Lower leg skin (tissue), 4 donors: ENCODE measurements at regions not wholly inside any gene's neighbourhood (a gene's known extent, or its start where the extent isn't known, plus 50 kb on each side); places are given as distances from the start of the nearest gene placed in this dataset.
"Not testable (repeated sequence)": the region's sequence is repeated elsewhere in the genome, so short reads cannot be mapped to it uniquely, and the experiment has no call there.

Source experiments
- DNase-seq, 2 donors: peaks; one replicate each; pipeline ENCODE4 v3.0.0-alpha.2; 2019; ENCODE audit warnings: low spot score in 2 of 2
- H3K4me3 ChIP-seq: fragments of 200-600 bp; sonication (generic); 2 replicates; pipeline ENCODE4 v1.5.1; 2017; ENCODE audit warnings: mild to moderate bottlenecking, low read depth; ENCODE audit not compliant: poor library complexity, severe bottlenecking
- CTCF ChIP-seq, 3 donors: fragments of 450-650 bp; IDR thresholded peaks; one replicate each; pipeline ENCODE4 v1.5.1; 2016; ENCODE audit warnings: antibody characterized with exemption in 3 of 3, mild to moderate bottlenecking in 3 of 3, moderate library complexity in 2 of 3
- POLR2A ChIP-seq, 2 donors: fragments of 450-650 bp; IDR thresholded peaks; one replicate each; pipeline ENCODE4 v1.6.1; 2016 to 2017; ENCODE audit warnings: antibody characterized with exemption in 2 of 2, mild to moderate bottlenecking in 1 of 2, moderate library complexity in 1 of 2
- WGBS, 2 donors: methylation state at CpG; one replicate each; pipeline ENCODE4 v1.1.5; 2018; 5-methylcytosine and 5-hydroxymethylcytosine counted together
- intact Hi-C: fragments of 100-400 bp; cut with DNase I; formaldehyde crosslinking; loops from one replicate; pipeline ENCODE4 v1.15.0; 2023; ENCODE audit warnings: low total_unique reads

DNA sequence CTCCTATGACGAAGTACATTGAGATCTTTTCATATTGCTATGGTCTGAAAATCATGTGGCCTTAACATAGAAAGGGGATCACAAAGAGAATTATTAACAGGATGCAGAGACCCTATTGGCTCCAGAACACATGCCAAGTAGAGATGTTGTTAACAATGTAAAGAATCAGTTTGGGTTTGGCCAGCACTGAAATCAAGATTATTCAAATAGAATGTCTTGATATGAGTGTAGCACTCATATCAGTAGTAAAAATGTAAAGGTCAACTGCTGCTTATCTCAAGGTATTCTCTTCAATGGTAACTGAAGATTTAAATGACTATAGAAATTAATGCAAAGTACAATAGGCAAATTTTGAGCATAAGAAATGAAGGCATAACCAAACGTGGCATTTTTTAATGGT lies 262.8 kb downstream of the PTH2R start:
- WGBS, 2 donors = 81 to 82% methylated on average over 2 of the region's 2 CpGs
- DNase-seq = no peak
- H3K4me3 ChIP-seq = no peak overlapping the region
- intact Hi-C loops = no loop called here
- TF ChIP-seq CTCF (IDR thresholded peaks at IDR 0.05) (no peak), POLR2A (IDR thresholded peaks at IDR 0.05) (no peak)

DNA sequence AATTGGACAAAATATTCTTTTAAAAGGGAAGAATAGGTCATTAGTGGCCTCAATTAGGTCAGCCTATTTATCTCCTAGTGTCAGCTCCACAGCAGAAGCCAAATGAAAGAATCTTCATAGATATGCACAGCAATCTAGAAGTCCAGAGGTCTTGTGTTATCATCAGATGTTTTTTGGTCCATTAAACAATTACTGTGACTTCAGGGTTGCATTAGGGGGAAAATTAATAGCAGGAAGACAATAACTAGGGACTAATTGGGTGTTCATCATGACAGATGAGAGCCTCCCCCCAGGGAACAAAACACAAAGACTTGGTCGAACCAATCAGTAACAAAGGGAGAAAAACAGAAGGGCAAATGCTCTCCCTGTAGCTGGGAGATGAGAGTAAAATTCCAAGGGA lies 264.7 kb downstream of the PTH2R start:
- no peak overlapping the region for H3K4me3 ChIP-seq
- TF ChIP-seq POLR2A (IDR thresholded peaks at IDR 0.05) = no peak
- no peak for TF ChIP-seq CTCF (IDR thresholded peaks at IDR 0.05)
- 7 to 9% methylated on average over 1 of the region's 1 CpG for WGBS, 2 donors
- no peak for DNase-seq
- intact Hi-C loops = no loop called here

DNA sequence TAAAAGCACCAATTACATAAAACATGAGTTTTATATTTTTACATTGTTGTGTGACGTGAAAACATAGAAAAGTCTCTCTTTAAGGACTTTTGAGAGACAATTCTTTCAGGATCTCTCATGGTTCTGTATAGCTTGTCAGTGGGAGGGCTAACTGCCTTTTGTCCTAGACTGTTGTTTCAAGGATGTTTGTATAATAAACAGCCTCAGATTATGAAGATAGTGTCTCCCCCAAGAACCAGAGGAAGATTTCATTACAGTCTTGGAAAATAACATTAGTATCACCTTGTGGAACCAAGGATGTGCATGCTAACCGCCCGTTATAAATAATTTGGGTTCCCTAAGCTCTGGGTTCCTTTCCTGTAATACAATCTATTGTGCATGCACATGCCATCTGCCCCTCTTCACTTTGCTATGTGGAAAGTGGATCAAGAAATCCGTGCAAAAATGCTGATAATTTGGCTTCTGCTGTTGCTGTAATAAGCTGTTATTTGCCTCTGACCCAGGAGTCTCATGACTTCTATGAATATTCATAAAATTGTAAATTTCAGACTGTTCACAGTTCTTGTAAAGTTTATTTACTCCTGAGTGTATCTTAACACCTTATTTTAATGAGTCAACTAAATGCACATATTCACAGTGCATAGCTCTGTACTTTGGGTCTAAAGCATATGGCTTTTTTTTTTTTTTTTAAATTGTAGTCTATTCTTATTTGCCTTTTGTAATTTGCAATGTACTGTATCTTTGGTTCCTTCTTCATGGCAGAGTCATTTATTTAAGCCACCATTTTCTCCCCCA lies 265.5 kb downstream of the PTH2R start:
- H3K4me3 ChIP-seq = no peak overlapping the region
- no peak for TF ChIP-seq POLR2A (IDR thresholded peaks at IDR 0.05)
- no peak for TF ChIP-seq CTCF (IDR thresholded peaks at IDR 0.05)
- WGBS, 2 donors = 65 to 69% methylated on average over 4 of the region's 4 CpGs
- intact Hi-C loops = no loop called here
- no peak for DNase-seq

- intact Hi-C loops = no loop called here
- H3K4me3 ChIP-seq = no peak overlapping the region
- WGBS, 2 donors = 63 to 73% methylated on average over 3 of the region's 3 CpGs
- TF ChIP-seq POLR2A (IDR thresholded peaks at IDR 0.05) = no peak
- no peak for TF ChIP-seq CTCF (IDR thresholded peaks at IDR 0.05)
- DNase-seq = no peak
Measured at GRCh38 chr2:208673631-208674030, 267.0 kb downstream of the PTH2R start.

- no peak for DNase-seq
- TF ChIP-seq POLR2A (IDR thresholded peaks at IDR 0.05) = no peak
- no peak for TF ChIP-seq CTCF (IDR thresholded peaks at IDR 0.05)
- 73 to 76% methylated on average over 2 of the region's 2 CpGs for WGBS, 2 donors
- H3K4me3 ChIP-seq = no peak overlapping the region
- intact Hi-C loops = no loop called here
Measured at GRCh38 chr2:208674919-208675318, 268.3 kb downstream of the PTH2R start.

GRCh38 chr2:208685929-208686328 lies 279.3 kb downstream of the PTH2R start:
- peak in 1 of 2 donors; percentile 76 for DNase-seq
- H3K4me3 ChIP-seq, intact Hi-C loops: not testable (repeated sequence)
- WGBS, 2 donors = 94 to 95% methylated on average over 13 of the region's 13 CpGs
